ENCODE measurements at regions not wholly inside any gene's neighbourhood (a gene's known extent, or its start where the extent isn't known, plus 50 kb on each side); places are given as distances from the start of the nearest gene placed in this dataset.

GRCh38 chr4:104020641-104021040 is 300.9 kb upstream of the TACR3 start:
- Histone ChIP-seq H3K9me3 (ENCODE audit: control insufficient read depth in 1 of 2, insufficient read depth in 1 of 2, low read depth in 1 of 2, low read length in 2 of 2) (no peaks in the 10 kb centered on the region), H3K9me2 (ENCODE audit: insufficient read depth) (no peaks in the 10 kb centered on the region), H3K9ac (ENCODE audit: low read length) (no peak overlapping the region), H3K27ac (ENCODE audit: low read depth, low read length) (no peak overlapping the region), H4K20me1 (ENCODE audit: insufficient read depth) (no peaks in the 10 kb centered on the region), H3K4me3 (replicated peaks in 1 of 2; ENCODE audit: low read depth in 1 of 2, low read length in 2 of 2) (no peak overlapping the region), H3K36me3 (ENCODE audit: control insufficient read depth in 1 of 2, insufficient read depth in 2 of 2, low read length in 2 of 2) (no peaks in the 10 kb centered on the region), H3K27me3 (ENCODE audit: insufficient read depth, low read length) (no peaks in the 10 kb centered on the region), H2AFZ (ENCODE audit: low read depth, low read length, poor library complexity, severe bottlenecking) (no peak overlapping the region), H3K4me2 (ENCODE audit: low read length) (no peak overlapping the region), H3K79me2 (ENCODE audit: insufficient read depth, low read length) (no peaks in the 10 kb centered on the region), H3K4me1 (ENCODE audit: control insufficient read depth in 1 of 2, insufficient read depth in 2 of 2, low read length in 2 of 2) (no peaks in the 10 kb centered on the region)
- TF ChIP-seq SIN3A (IDR thresholded peaks at IDR 0.05; ENCODE audit: low read depth), result no peak
- no peak for TF ChIP-seq FOSL1 (IDR thresholded peaks at IDR 0.05; ENCODE audit: low read depth)
- no peak for TF ChIP-seq POLR2AphosphoS5 (IDR thresholded peaks at IDR 0.05; ENCODE audit: low read depth, low read length)
- TF ChIP-seq EGR1 (IDR thresholded peaks at IDR 0.05; ENCODE audit: low read depth), result no peak
- no peak for TF ChIP-seq JUND (IDR thresholded peaks at IDR 0.05)
- no peak for TF ChIP-seq YY1 (IDR thresholded peaks at IDR 0.05; ENCODE audit: extremely low read depth, insufficient replicate concordance, low read depth, low read length)
- no peak for TF ChIP-seq RAD21 (IDR thresholded peaks at IDR 0.05; ENCODE audit: low read depth)
- TF ChIP-seq CEBPB (IDR thresholded peaks at IDR 0.05; ENCODE audit: low read depth), result no peak
- no peak for TF ChIP-seq REST (IDR thresholded peaks at IDR 0.05; ENCODE audit: low read depth)
- no peak for TF ChIP-seq ZNF274 (IDR thresholded peaks at IDR 0.05; ENCODE audit: low read depth, low read length)
- intact Hi-C loops (cut with micrococcal nuclease), result no loop called here
- no TSS peak for BruUV-seq (replicated peaks)
- ATAC-seq (no peak), DNase-seq (ENCODE audit: low read depth, low spot score) (no peak)
- POLR2A ChIA-PET, result no interaction called here
- RAD21 ChIA-PET (ENCODE audit: low non-redundant PET in 1 of 2, low total read pairs in 2 of 2, uncharacterized antibody in 2 of 2, unreplicated experiment in 2 of 2), result no interaction called here
- CTCF ChIA-PET, result no interaction called here
